D721Med (cell line): ENCODE measurements at regions not wholly inside any gene's neighbourhood (a gene's known extent, or its start where the extent isn't known, plus 50 kb on each side); places are given as distances from the start of the nearest gene placed in this dataset.

Source experiments
- DNase-seq: peaks from one replicate; pipeline ENCODE4 v3.0.0; 2011; ENCODE audit warnings: low spot score; ENCODE audit not compliant: insufficient read length
- FAIRE-seq: peaks from 2 replicates; lab custom pipeline; 2011; peaks lifted over from hg19 to GRCh38; lab: Jason Lieb, UNC
- CTCF ChIP-seq: IDR thresholded peaks from 2 replicates; pipeline ENCODE4 v1.5.1; 2012; ENCODE audit warnings: mild to moderate bottlenecking, control low read depth; ENCODE audit not compliant: insufficient read depth; ENCODE audit errors: missing control alignments

GRCh38 chr1:4212796-4213195 is 312.7 kb upstream of the C1orf174 start:
- no peak for TF ChIP-seq CTCF
- FAIRE-seq (no peak), DNase-seq (no peak)

- no peak for TF ChIP-seq CTCF
- no peak for FAIRE-seq
- no peak for DNase-seq
These were observed 313.4 kb upstream of the C1orf174 start for GRCh38 chr1:4213366-4213973.

GRCh38 chr1:4214826-4215225 is 314.8 kb upstream of the C1orf174 start:
- DNase-seq (no peak), FAIRE-seq (no peak)
- TF ChIP-seq CTCF: no peak

- TF ChIP-seq CTCF: no peak
- FAIRE-seq (no peak), DNase-seq (no peak)
These were observed 315.3 kb upstream of the C1orf174 start for GRCh38 chr1:4215391-4215790.

GRCh38 chr1:4216231-4216630 is 316.2 kb upstream of the C1orf174 start:
- DNase-seq (no peak), FAIRE-seq (no peak)
- TF ChIP-seq CTCF: no peak

- TF ChIP-seq CTCF: no peak
- DNase-seq (no peak), FAIRE-seq (no peak)
These were observed 318.5 kb upstream of the C1orf174 start for GRCh38 chr1:4218619-4219018.

- no peak for TF ChIP-seq CTCF
- DNase-seq: no peak
These were observed 319.0 kb upstream of the C1orf174 start for GRCh38 chr1:4219111-4219510.

More at GRCh38 chr1:4219111-4219510, 319.0 kb upstream of the C1orf174 start:
- no peak for FAIRE-seq
